NCI-H2227 (cell line): ENCODE measurements at regions not wholly inside any gene's neighbourhood (a gene's known extent, or its start where the extent isn't known, plus 50 kb on each side); places are given as distances from the start of the nearest gene placed in this dataset.

Source experiments
- DNase-seq: peaks from one replicate; lab custom pipeline; 2025; ENCODE audit not compliant: unreplicated experiment; lab: John Stamatoyannopoulos, UW

- DNase-seq = no peak
Measured at GRCh38 chr4:127165971-127166370, 466.8 kb upstream of the INTU start.

- DNase-seq = no peak
Measured at GRCh38 chr4:127174201-127174600, 458.6 kb upstream of the INTU start.

- DNase-seq = no peak
Measured at GRCh38 chr4:127174616-127175015, 458.1 kb upstream of the INTU start.

- DNase-seq = no peak
Measured at GRCh38 chr4:127179256-127180087, 453.3 kb upstream of the INTU start.

GRCh38 chr4:127181001-127181400 lies 451.8 kb upstream of the INTU start:
- no peak for DNase-seq

GRCh38 chr4:127182687-127183086 lies 450.1 kb upstream of the INTU start:
- no peak for DNase-seq

GRCh38 chr4:127188847-127189246 lies 443.9 kb upstream of the INTU start:
- DNase-seq = peak; percentile 0

- no peak for DNase-seq
Measured at GRCh38 chr4:127194281-127194680, 438.5 kb upstream of the INTU start.

- no peak for DNase-seq
Measured at GRCh38 chr4:127196655-127197352, 436.0 kb upstream of the INTU start.

- DNase-seq = no peak
Measured at GRCh38 chr4:127203562-127204200, 429.1 kb upstream of the INTU start.

GRCh38 chr4:127204322-127204721 lies 428.4 kb upstream of the INTU start:
- DNase-seq = no peak

- DNase-seq = no peak
Measured at GRCh38 chr4:127209580-127210095, 423.1 kb upstream of the INTU start.

- DNase-seq = no peak
Measured at GRCh38 chr4:127210893-127211649, 421.7 kb upstream of the INTU start.

- DNase-seq = no peak
Measured at GRCh38 chr4:127211650-127212560, 420.9 kb upstream of the INTU start.

GRCh38 chr4:127212701-127213100 lies 420.1 kb upstream of the INTU start:
- no peak for DNase-seq

- DNase-seq = no peak
Measured at GRCh38 chr4:127214016-127214415, 418.7 kb upstream of the INTU start.

GRCh38 chr4:127214931-127215330 lies 417.8 kb upstream of the INTU start:
- DNase-seq = no peak

- DNase-seq = no peak
Measured at GRCh38 chr4:127217586-127218229, 415.0 kb upstream of the INTU start.

- DNase-seq = no peak
Measured at GRCh38 chr4:127219232-127219631, 413.5 kb upstream of the INTU start.
